ENCODE measurements at regions not wholly inside any gene's neighbourhood (a gene's known extent, or its start where the extent isn't known, plus 50 kb on each side); places are given as distances from the start of the nearest gene placed in this dataset.
"Not testable (repeated sequence)": the region's sequence is repeated elsewhere in the genome, so short reads cannot be mapped to it uniquely, and the experiment has no call there.

- TF ChIP-seq CTCF (conservative IDR thresholded peaks at IDR 0.05; ENCODE audit: low read length); EZH2phosphoT487 (IDR thresholded peaks at IDR 0.05; ENCODE audit: borderline replicate concordance, low read depth, low read length): not testable (repeated sequence)
Measured at GRCh38 chr5:90073026-90073570, 336.5 kb downstream of the CETN3 start.

All from OCI-LY7 (cell line).